Loucy (cell line): ENCODE measurements at regions not wholly inside any gene's neighbourhood (a gene's known extent, or its start where the extent isn't known, plus 50 kb on each side); places are given as distances from the start of the nearest gene placed in this dataset.

ENCODE experiments used
- H2AFZ ChIP-seq: fragments of 200-600 bp; sonication (generic); 2 replicates; pipeline ENCODE4 v1.6.0; 2016; ENCODE audit warnings: antibody characterized with exemption, mild to moderate bottlenecking, low read length, moderate library complexity
- H3F3A ChIP-seq: fragments of 200-600 bp; 2 replicates; pipeline ENCODE4 v1.6.0; 2016; ENCODE audit warnings: antibody characterized with exemption, low read depth, mild to moderate bottlenecking
- H3K27me3 ChIP-seq: fragments of 200-600 bp; sonication (generic); 2 replicates; pipeline ENCODE4 v1.6.1; 2014; ENCODE audit warnings: low read length, mild to moderate bottlenecking; ENCODE audit not compliant: insufficient read depth, poor library complexity, severe bottlenecking
- H3K36me3 ChIP-seq: fragments of 200-600 bp; sonication (generic); 2 replicates; pipeline ENCODE4 v1.6.1; 2016; ENCODE audit warnings: low read length; ENCODE audit not compliant: insufficient read depth
- H3K4me1 ChIP-seq: fragments of 200-600 bp; sonication (generic); 2 replicates; pipeline ENCODE4 v1.5.1; 2014; ENCODE audit warnings: low read length, mild to moderate bottlenecking; ENCODE audit not compliant: insufficient read depth, poor library complexity, severe bottlenecking
- H3K4me2 ChIP-seq: fragments of 200-600 bp; sonication (generic); 2 replicates; pipeline ENCODE4 v1.6.0; 2014; ENCODE audit warnings: antibody characterized with exemption, low read length, low read depth, mild to moderate bottlenecking; ENCODE audit not compliant: poor library complexity, severe bottlenecking
- H3K4me3 ChIP-seq: fragments of 200-600 bp; sonication (generic); 2 replicates; pipeline ENCODE4 v1.5.1; 2014; ENCODE audit warnings: low read length, mild to moderate bottlenecking, mixed read lengths; ENCODE audit not compliant: poor library complexity, severe bottlenecking
- H3K79me2 ChIP-seq: fragments of 200-600 bp; sonication (generic); 2 replicates; pipeline ENCODE4 v1.6.1; 2014; ENCODE audit warnings: low read length; ENCODE audit not compliant: insufficient read depth
- H3K9ac ChIP-seq: fragments of 200-600 bp; sonication (generic); 2 replicates; pipeline ENCODE4 v1.6.0; 2014; ENCODE audit warnings: mild to moderate bottlenecking, low read depth, low read length, moderate library complexity; ENCODE audit not compliant: poor library complexity, severe bottlenecking
- H3K9me2 ChIP-seq: fragments of 200-600 bp; sonication (generic); replicated peaks from 2 replicates; pipeline ENCODE4 v1.6.1; 2016; ENCODE audit warnings: low read depth, low read length, mixed read lengths
- H3K9me3 ChIP-seq: fragments of 200-600 bp; sonication (generic); 2 replicates; pipeline ENCODE4 v1.6.1; 2014; ENCODE audit warnings: mild to moderate bottlenecking, antibody characterized with exemption, low read length, low read depth; ENCODE audit not compliant: insufficient read depth
- H4K20me1 ChIP-seq: fragments of 200-600 bp; sonication (generic); 2 replicates; pipeline ENCODE4 v1.6.0; 2014; ENCODE audit warnings: antibody characterized with exemption, low read length, mild to moderate bottlenecking; ENCODE audit not compliant: insufficient read depth, poor library complexity, severe bottlenecking
- EZH2phosphoT487 ChIP-seq: fragments of 200-600 bp; IDR thresholded peaks from 2 replicates; pipeline ENCODE4 v1.6.1; 2018; ENCODE audit warnings: antibody characterized with exemption, mild to moderate bottlenecking, moderate library complexity, borderline replicate concordance
- TF ChIP-seq, protein P1 (sequence below): fragments of 200-600 bp; sonication (generic); conservative IDR thresholded peaks from 2 replicates; pipeline ENCODE4 v1.5.1; 2014; ENCODE audit warnings: mild to moderate bottlenecking, antibody characterized with exemption, low read length

DNA sequence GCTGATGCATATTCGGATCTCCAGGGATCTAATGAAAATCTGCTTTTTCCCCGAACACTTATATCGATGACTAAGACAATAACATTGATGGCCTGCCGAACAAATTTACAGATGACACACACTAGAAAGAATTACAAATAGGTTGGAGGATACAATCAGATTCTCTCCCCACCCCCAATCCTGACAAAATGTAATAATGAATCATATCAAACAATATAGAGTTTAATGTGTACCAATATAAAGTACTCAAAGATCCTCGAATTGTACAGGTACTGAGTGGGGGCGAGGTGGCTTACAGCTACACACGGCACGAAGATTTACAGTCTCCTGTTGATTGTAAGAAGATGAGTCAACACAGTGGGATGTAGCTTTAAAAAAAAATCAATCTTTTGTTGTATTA is 182.7 kb upstream of the MKLN1 start:
- no peak overlapping the region for H3K9ac ChIP-seq
- no peak overlapping the region for H3K4me3 ChIP-seq
- TF ChIP-seq EZH2phosphoT487: no peak
- TF ChIP-seq, protein P1, sequence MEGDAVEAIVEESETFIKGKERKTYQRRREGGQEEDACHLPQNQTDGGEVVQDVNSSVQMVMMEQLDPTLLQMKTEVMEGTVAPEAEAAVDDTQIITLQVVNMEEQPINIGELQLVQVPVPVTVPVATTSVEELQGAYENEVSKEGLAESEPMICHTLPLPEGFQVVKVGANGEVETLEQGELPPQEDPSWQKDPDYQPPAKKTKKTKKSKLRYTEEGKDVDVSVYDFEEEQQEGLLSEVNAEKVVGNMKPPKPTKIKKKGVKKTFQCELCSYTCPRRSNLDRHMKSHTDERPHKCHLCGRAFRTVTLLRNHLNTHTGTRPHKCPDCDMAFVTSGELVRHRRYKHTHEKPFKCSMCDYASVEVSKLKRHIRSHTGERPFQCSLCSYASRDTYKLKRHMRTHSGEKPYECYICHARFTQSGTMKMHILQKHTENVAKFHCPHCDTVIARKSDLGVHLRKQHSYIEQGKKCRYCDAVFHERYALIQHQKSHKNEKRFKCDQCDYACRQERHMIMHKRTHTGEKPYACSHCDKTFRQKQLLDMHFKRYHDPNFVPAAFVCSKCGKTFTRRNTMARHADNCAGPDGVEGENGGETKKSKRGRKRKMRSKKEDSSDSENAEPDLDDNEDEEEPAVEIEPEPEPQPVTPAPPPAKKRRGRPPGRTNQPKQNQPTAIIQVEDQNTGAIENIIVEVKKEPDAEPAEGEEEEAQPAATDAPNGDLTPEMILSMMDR: no peak
- H3K27me3 ChIP-seq: no peaks in the 10 kb centered on the region
- H3F3A ChIP-seq: no peaks in the 10 kb centered on the region
- no peaks in the 10 kb centered on the region for H3K79me2 ChIP-seq
- H4K20me1 ChIP-seq: no peaks in the 10 kb centered on the region
- no peaks in the 10 kb centered on the region for H3K36me3 ChIP-seq
- no peaks in the 10 kb centered on the region for H3K9me3 ChIP-seq
- H3K9me2 ChIP-seq: no peaks in the 10 kb centered on the region
- H3K4me1 ChIP-seq: no peaks in the 10 kb centered on the region
- no peak overlapping the region for H3K4me2 ChIP-seq
- no peak overlapping the region for H2AFZ ChIP-seq

DNA sequence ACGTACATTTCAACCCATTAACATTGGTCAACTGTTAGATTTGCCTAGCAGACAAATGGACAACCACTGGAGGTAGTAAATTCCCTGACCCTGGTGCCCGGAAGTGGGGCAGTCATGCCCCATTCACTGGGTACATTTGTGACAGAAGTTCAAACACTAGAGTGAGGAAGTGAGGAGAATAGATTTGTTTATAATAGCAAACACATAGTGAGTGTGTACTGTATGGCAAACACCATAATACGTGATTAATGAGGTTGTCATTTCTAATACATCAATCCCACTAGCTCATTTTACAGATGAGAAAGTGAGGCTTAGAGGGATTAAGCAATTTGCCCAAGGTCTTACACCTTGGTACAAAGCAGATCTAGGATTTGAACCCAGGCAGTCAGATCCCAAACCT is 181.9 kb upstream of the MKLN1 start:
- H3K9ac ChIP-seq: no peak overlapping the region
- H4K20me1 ChIP-seq: no peaks in the 10 kb centered on the region
- no peaks in the 10 kb centered on the region for H3K9me3 ChIP-seq
- H2AFZ ChIP-seq: no peak overlapping the region
- H3F3A ChIP-seq: no peaks in the 10 kb centered on the region
- no peaks in the 10 kb centered on the region for H3K4me1 ChIP-seq
- no peaks in the 10 kb centered on the region for H3K9me2 ChIP-seq
- H3K27me3 ChIP-seq: no peaks in the 10 kb centered on the region
- H3K4me2 ChIP-seq: no peak overlapping the region
- no peak for TF ChIP-seq EZH2phosphoT487
- TF ChIP-seq, protein P1: no peak
- H3K36me3 ChIP-seq: no peaks in the 10 kb centered on the region
- no peak overlapping the region for H3K4me3 ChIP-seq
- H3K79me2 ChIP-seq: no peaks in the 10 kb centered on the region

DNA sequence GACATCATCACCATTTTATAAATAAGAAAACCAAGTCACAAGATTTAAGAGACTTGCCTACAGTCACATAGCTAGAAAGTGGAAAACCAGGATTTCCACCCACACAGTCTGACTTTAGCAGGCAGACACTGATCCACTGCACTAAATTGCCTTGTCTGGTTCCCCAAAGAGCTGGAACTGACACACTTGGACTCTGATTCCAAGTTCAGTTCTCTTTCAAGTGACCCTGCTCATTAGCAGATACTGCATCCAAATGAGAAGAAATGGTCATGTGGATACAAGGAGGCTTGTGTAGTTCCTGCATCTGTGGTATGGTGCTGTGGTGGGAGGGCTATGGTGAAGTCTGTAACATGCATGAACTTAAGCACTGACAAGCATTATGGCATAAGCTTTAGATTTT is 180.1 kb upstream of the MKLN1 start:
- no peaks in the 10 kb centered on the region for H3K79me2 ChIP-seq
- TF ChIP-seq EZH2phosphoT487: no peak
- TF ChIP-seq, protein P1: no peak
- no peak overlapping the region for H2AFZ ChIP-seq
- no peaks in the 10 kb centered on the region for H4K20me1 ChIP-seq
- H3K36me3 ChIP-seq: no peaks in the 10 kb centered on the region
- H3K4me3 ChIP-seq: no peak overlapping the region
- H3K9me2 ChIP-seq: no peaks in the 10 kb centered on the region
- no peaks in the 10 kb centered on the region for H3F3A ChIP-seq
- H3K9ac ChIP-seq: no peak overlapping the region
- H3K4me1 ChIP-seq: no peaks in the 10 kb centered on the region
- H3K4me2 ChIP-seq: no peak overlapping the region
- H3K27me3 ChIP-seq: no peaks in the 10 kb centered on the region
- no peaks in the 10 kb centered on the region for H3K9me3 ChIP-seq
